Endothelial cell (in vitro differentiated cells): ENCODE measurements at regions not wholly inside any gene's neighbourhood (a gene's known extent, or its start where the extent isn't known, plus 50 kb on each side); places are given as distances from the start of the nearest gene placed in this dataset.

ENCODE experiments used
- DNase-seq: peaks from one replicate; pipeline ENCODE4 v3.0.0; 2021; ENCODE audit warnings: low spot score
- H3K27ac Mint-ChIP-seq: one replicate; pipeline ENCODE4 v1.8.0; 2021; ENCODE audit warnings: mixed read lengths, inconsistent platforms; ENCODE audit not compliant: unreplicated experiment
- H3K27me3 Mint-ChIP-seq: one replicate; pipeline ENCODE4 v1.8.0; 2021; ENCODE audit warnings: mild to moderate bottlenecking, moderate library complexity, mixed read lengths, inconsistent platforms; ENCODE audit not compliant: unreplicated experiment
- H3K36me3 Mint-ChIP-seq: one replicate; pipeline ENCODE4 v1.8.0; 2021; ENCODE audit warnings: mild to moderate bottlenecking, low read depth, mixed read lengths, inconsistent platforms; ENCODE audit not compliant: unreplicated experiment
- H3K4me1 Mint-ChIP-seq: one replicate; pipeline ENCODE4 v1.8.0; 2021; ENCODE audit warnings: mild to moderate bottlenecking, mixed read lengths, inconsistent platforms; ENCODE audit not compliant: unreplicated experiment
- H3K4me3 Mint-ChIP-seq: one replicate; pipeline ENCODE4 v1.8.0; 2021; ENCODE audit warnings: mild to moderate bottlenecking, mixed read lengths, inconsistent platforms; ENCODE audit not compliant: unreplicated experiment
- H3K9me3 Mint-ChIP-seq: one replicate; pipeline ENCODE4 v1.8.0; 2021; ENCODE audit warnings: mixed read lengths, inconsistent platforms; ENCODE audit not compliant: unreplicated experiment
- CTCF ChIP-seq: fragments of 200-600 bp; sonication (generic); IDR thresholded peaks from one replicate; pipeline ENCODE4 v1.5.0; 2021; ENCODE audit warnings: antibody characterized with exemption; ENCODE audit not compliant: unreplicated experiment

GRCh38 chr2:43057742-43058725, 168.4 kb downstream of the ZFP36L2 start:
- H3K4me1 Mint-ChIP-seq = peaks cover 15% of the 10 kb centered on the region
- peaks cover 6% of the 10 kb centered on the region for H3K36me3 Mint-ChIP-seq
- peaks cover 5% of the 10 kb centered on the region for H3K9me3 Mint-ChIP-seq
- no peak overlapping the region for H3K4me3 Mint-ChIP-seq
- no peak for DNase-seq
- peaks cover 12% of the 10 kb centered on the region for H3K27me3 Mint-ChIP-seq
- no peak for TF ChIP-seq CTCF
- H3K27ac Mint-ChIP-seq = no peak overlapping the region

GRCh38 chr2:43057026-43057741, 169.2 kb downstream of the ZFP36L2 start:
- no peak for TF ChIP-seq CTCF
- H3K27me3 Mint-ChIP-seq = peaks cover 12% of the 10 kb centered on the region
- peaks cover 6% of the 10 kb centered on the region for H3K36me3 Mint-ChIP-seq
- no peak for DNase-seq
- H3K9me3 Mint-ChIP-seq = peaks cover 5% of the 10 kb centered on the region
- no peak overlapping the region for H3K27ac Mint-ChIP-seq
- H3K4me1 Mint-ChIP-seq = peaks cover 16% of the 10 kb centered on the region
- no peak overlapping the region for H3K4me3 Mint-ChIP-seq

GRCh38 chr2:43055985-43056384, 170.4 kb downstream of the ZFP36L2 start:
- no peak overlapping the region for H3K27ac Mint-ChIP-seq
- no peak for TF ChIP-seq CTCF
- peaks cover 3% of the 10 kb centered on the region for H3K36me3 Mint-ChIP-seq
- peaks cover 12% of the 10 kb centered on the region for H3K27me3 Mint-ChIP-seq
- no peak for DNase-seq
- H3K4me3 Mint-ChIP-seq = no peak overlapping the region
- peaks cover 19% of the 10 kb centered on the region for H3K4me1 Mint-ChIP-seq
- H3K9me3 Mint-ChIP-seq = peaks cover 3% of the 10 kb centered on the region

GRCh38 chr2:43055086-43055912, 171.1 kb downstream of the ZFP36L2 start:
- Mint-ChIP-seq H3K36me3 (no peaks in the 10 kb centered on the region), H3K4me3 (peak overlapping the region; percentile 11), H3K4me1 (peaks cover 24% of the 10 kb centered on the region), H3K27me3 (peaks cover 11% of the 10 kb centered on the region), H3K27ac (no peak overlapping the region), H3K9me3 (no peaks in the 10 kb centered on the region)
- no peak for TF ChIP-seq CTCF
- no peak for DNase-seq
